Transverse colon (tissue), 4 donors: ENCODE measurements at regions not wholly inside any gene's neighbourhood (a gene's known extent, or its start where the extent isn't known, plus 50 kb on each side); places are given as distances from the start of the nearest gene placed in this dataset.

Source experiments
- DNase-seq: peaks from one replicate; pipeline ENCODE4 v3.0.0-alpha.2; 2019
- H3K27ac ChIP-seq, 4 donors: fragments of 200-600 bp; sonication (generic); 2 replicates each; pipeline ENCODE4 v1.5.1; 2016 to 2018; ENCODE audit warnings: inconsistent platforms in 4 of 4
- H3K27me3 ChIP-seq: fragments of 200-600 bp; sonication (generic); 2 replicates; pipeline ENCODE4 v1.5.1; 2017; ENCODE audit warnings: inconsistent platforms
- H3K36me3 ChIP-seq, 4 donors: fragments of 200-600 bp; sonication (generic); 2 replicates each; pipeline ENCODE4 v1.5.1; 2017 to 2019; ENCODE audit warnings: inconsistent platforms in 4 of 4
- H3K4me1 ChIP-seq, 4 donors: fragments of 200-600 bp; sonication (generic); 2 replicates each; pipeline ENCODE4 v1.5.1; 2017 to 2020; ENCODE audit warnings: inconsistent platforms in 4 of 4
- H3K4me3 ChIP-seq, 4 donors: fragments of 200-600 bp; sonication (generic); 1 replicate in 1 of 4; 2 replicates in 3 of 4; pipeline versions ENCODE4 v1.5.1 to v1.6.1; 2017 to 2019; ENCODE audit warnings: inconsistent platforms in 4 of 4
- H3K9me3 ChIP-seq, 2 donors: fragments of 200-600 bp; sonication (generic); 2 replicates each; pipeline ENCODE4 v1.5.1; 2017 to 2019; ENCODE audit warnings: inconsistent platforms in 2 of 2
- CTCF ChIP-seq, 5 experiments: fragments of 200-600 bp in 3 of 5; fragments of 450-650 bp in 2 of 5; sonication (generic) in 3 of 5; IDR thresholded peaks; 1 replicate in 2 of 5; 2 replicates in 3 of 5; pipeline ENCODE4 v1.5.1; 2016 to 2017; ENCODE audit warnings: antibody characterized with exemption in 5 of 5, inconsistent platforms in 3 of 5, mild to moderate bottlenecking in 2 of 5, moderate library complexity in 1 of 5
- EP300 ChIP-seq: sonication (generic); formaldehyde crosslinking; IDR thresholded peaks from one replicate; pipeline ENCODE4 v1.6.1; 2017; ENCODE audit warnings: antibody characterized with exemption, low read depth
- POLR2A ChIP-seq: fragments of 450-650 bp; IDR thresholded peaks from one replicate; pipeline ENCODE4 v1.6.1; 2016; ENCODE audit warnings: antibody characterized with exemption, mild to moderate bottlenecking, moderate library complexity
- POLR2AphosphoS5 ChIP-seq, 3 donors: sonication (generic); formaldehyde crosslinking; IDR thresholded peaks; one replicate each; pipeline ENCODE4 v1.6.1; 2016; ENCODE audit warnings: antibody characterized with exemption in 3 of 3
- WGBS, 2 donors: methylation state at CpG; one replicate each; pipeline ENCODE4 v1.1.5; 2018; ENCODE audit warnings: low coverage in 1 of 2; 5-methylcytosine and 5-hydroxymethylcytosine counted together
- in situ Hi-C, 4 donors: fragments of 200-750 bp; cut with MboI; loops; one replicate each; pipeline versions ENCODE4 v1.15.0 to v1.15.1; 2017; ENCODE audit warnings: low sequenced_read_pairs in 3 of 4, low pct_ligation_motif_present in 1 of 4, low pct_unique_long_range_greater_than_20kb in 1 of 4
- intact Hi-C: fragments of 100-400 bp; cut with DNase I; formaldehyde crosslinking; loops from one replicate; pipeline ENCODE4 v1.15.1; 2023; ENCODE audit warnings: low total_unique reads

- no peak overlapping the region for H3K4me3 ChIP-seq
Observed at GRCh38 chr14:65803885-65804284, 391.4 kb downstream of the FUT8 start.

GRCh38 chr14:65804439-65805112, 392.0 kb downstream of the FUT8 start:
- in situ Hi-C loops (no loop called here), intact Hi-C loops (no loop called here)
- TF ChIP-seq CTCF (IDR thresholded peaks at IDR 0.05) (no peak), POLR2AphosphoS5 (IDR thresholded peaks at IDR 0.05) (no peak), EP300 (no peak), POLR2A (no peak)
- no peak for DNase-seq
- Histone ChIP-seq H3K27me3 (no peaks in the 10 kb centered on the region), H3K36me3 (no peaks in the 10 kb centered on the region), H3K4me3 (no peak overlapping the region), H3K9me3 (no peaks in the 10 kb centered on the region), H3K4me1 (no peaks in the 10 kb centered on the region), H3K27ac (no peak overlapping the region)
- 78 to 86% methylated on average over 6 to 14 of the region's 14 CpGs for WGBS, 2 donors

More at GRCh38 chr14:65803885-65804284, 391.4 kb downstream of the FUT8 start:
- TF ChIP-seq POLR2AphosphoS5 (IDR thresholded peaks at IDR 0.05) = no peak
- no peak for TF ChIP-seq CTCF (IDR thresholded peaks at IDR 0.05)
- TF ChIP-seq POLR2A = no peak
- TF ChIP-seq EP300 = no peak
- Histone ChIP-seq H3K27me3 (no peaks in the 10 kb centered on the region), H3K4me1 (no peaks in the 10 kb centered on the region), H3K9me3 (no peaks in the 10 kb centered on the region), H3K27ac (no peak overlapping the region), H3K36me3 (no peaks in the 10 kb centered on the region)
- 80 to 100% methylated on average over 5 to 6 of the region's 6 CpGs for WGBS, 2 donors
- DNase-seq = no peak
- intact Hi-C loops (no loop called here), in situ Hi-C loops (no loop called here)

GRCh38 chr14:65805113-65805473, 392.6 kb downstream of the FUT8 start:
- no peak overlapping the region for H3K4me3 ChIP-seq
- no peaks in the 10 kb centered on the region for H3K9me3 ChIP-seq
- H3K36me3 ChIP-seq = no peaks in the 10 kb centered on the region
- 76 to 78% methylated on average over 2 to 3 of the region's 3 CpGs for WGBS, 2 donors
- no peak for TF ChIP-seq CTCF (IDR thresholded peaks at IDR 0.05)
- TF ChIP-seq POLR2A = no peak
- no peak for TF ChIP-seq EP300
- no peak for TF ChIP-seq POLR2AphosphoS5 (IDR thresholded peaks at IDR 0.05)
- intact Hi-C loops (no loop called here), in situ Hi-C loops (no loop called here)
- DNase-seq = no peak
- H3K27ac ChIP-seq = no peak overlapping the region
- no peaks in the 10 kb centered on the region for H3K27me3 ChIP-seq
- no peaks in the 10 kb centered on the region for H3K4me1 ChIP-seq

- no peaks in the 10 kb centered on the region for H3K9me3 ChIP-seq
- TF ChIP-seq CTCF (IDR thresholded peaks at IDR 0.05) (no peak), POLR2AphosphoS5 (IDR thresholded peaks at IDR 0.05) (no peak), POLR2A (no peak), EP300 (no peak)
- H3K36me3 ChIP-seq = no peaks in the 10 kb centered on the region
- no peaks in the 10 kb centered on the region for H3K27me3 ChIP-seq
- no peak for DNase-seq
- no peak overlapping the region for H3K4me3 ChIP-seq
- in situ Hi-C loops = no loop called here
- 93 to 100% methylated on average over 2 of the region's 2 CpGs for WGBS, 2 donors
- intact Hi-C loops = no loop called here
- H3K27ac ChIP-seq = no peak overlapping the region
- no peaks in the 10 kb centered on the region for H3K4me1 ChIP-seq
Observed at GRCh38 chr14:65808390-65808789, 395.9 kb downstream of the FUT8 start.
